Activated naive CD4-positive, alpha-beta T cell treated with anti-CD3 and anti-CD28 coated beads for 36 hours (primary cell): ENCODE measurements at regions not wholly inside any gene's neighbourhood (a gene's known extent, or its start where the extent isn't known, plus 50 kb on each side); places are given as distances from the start of the nearest gene placed in this dataset.
"Not testable (repeated sequence)": the region's sequence is repeated elsewhere in the genome, so short reads cannot be mapped to it uniquely, and the experiment has no call there.

Experiments
- CTCF ChIA-PET: fragments of 350-600 bp; sonication (Branson Sonifier 250); formaldehyde crosslinking; loops from one replicate; lab custom pipeline; 2021; ENCODE audit warnings: antibody characterized with exemption; lab: Charles Lee
- DNase-seq: peaks from one replicate; pipeline ENCODE4 v3.0.0-alpha.2; 2020
- H3K27ac Mint-ChIP-seq: one replicate; pipeline ENCODE4 v1.8.0; 2021; ENCODE audit warnings: mild to moderate bottlenecking, mixed read lengths
- H3K27me3 Mint-ChIP-seq: one replicate; pipeline ENCODE4 v1.8.0; 2021; ENCODE audit warnings: low read depth, mixed read lengths
- H3K36me3 Mint-ChIP-seq: one replicate; pipeline ENCODE4 v1.8.0; 2021; ENCODE audit warnings: low read depth, mixed read lengths
- H3K4me1 Mint-ChIP-seq: one replicate; pipeline ENCODE4 v1.8.0; 2021; ENCODE audit warnings: low read depth, mixed read lengths
- H3K4me3 Mint-ChIP-seq: one replicate; pipeline ENCODE4 v1.8.0; 2021; ENCODE audit warnings: mild to moderate bottlenecking, moderate library complexity, mixed read lengths
- H3K9me3 Mint-ChIP-seq: one replicate; pipeline ENCODE4 v1.8.0; 2021; ENCODE audit warnings: mixed read lengths
- intact Hi-C: fragments of 100-400 bp; cut with micrococcal nuclease; formaldehyde crosslinking; loops from one replicate; pipeline ENCODE4 v1.15.1; 2023

DNA sequence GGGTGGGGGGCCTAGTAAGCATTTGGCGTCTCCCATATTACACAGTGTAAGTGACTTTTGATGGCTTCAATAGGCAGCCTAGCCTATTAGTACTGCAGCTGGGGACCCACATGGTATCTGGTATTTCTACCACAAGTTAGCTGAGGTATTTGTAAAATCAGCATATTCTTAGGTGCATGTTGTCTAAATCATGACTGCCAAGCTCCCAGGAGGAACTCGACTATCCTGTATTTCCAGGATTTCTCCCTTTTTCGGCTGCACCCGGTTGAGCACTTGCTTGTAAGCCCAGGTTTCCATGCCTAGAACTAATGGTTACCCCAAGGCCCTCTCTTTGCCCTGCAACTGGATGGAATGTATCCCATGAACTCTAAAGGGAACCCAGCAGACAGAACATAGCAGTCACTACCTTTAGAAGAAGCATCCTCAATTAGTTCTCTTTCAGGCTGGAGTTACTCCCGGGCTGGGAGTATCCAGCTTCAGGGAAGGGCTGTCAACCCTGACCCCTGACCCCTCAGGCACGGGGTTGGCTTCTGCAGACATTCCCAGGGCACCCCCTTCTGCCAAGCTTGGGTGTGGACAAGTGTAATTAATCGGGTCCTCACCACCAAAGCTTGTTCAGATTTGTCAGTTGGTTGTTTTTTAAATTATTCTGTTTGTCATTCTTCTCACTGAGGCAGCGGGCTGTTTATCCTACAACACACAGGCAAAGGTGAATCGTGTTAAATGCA lies 90.3 kb upstream of the PARD3 start:
- Mint-ChIP-seq H3K4me3 (no peak overlapping the region), H3K27ac (no peak overlapping the region), H3K9me3 (no peaks in the 10 kb centered on the region), H3K27me3 (no peaks in the 10 kb centered on the region), H3K4me1 (no peaks in the 10 kb centered on the region), H3K36me3 (no peaks in the 10 kb centered on the region)
- DNase-seq, result no peak
- CTCF ChIA-PET, result interaction anchor here (1.2 kb wide), 1 partner anchor 80 kb away, joined by 14 read pairs; no protein-coding TSS in a partner anchor
- intact Hi-C loops, result no loop called here

- Mint-ChIP-seq H3K27me3 (no peaks in the 10 kb centered on the region), H3K9me3 (no peaks in the 10 kb centered on the region), H3K36me3 (no peaks in the 10 kb centered on the region), H3K4me1 (no peaks in the 10 kb centered on the region), H3K27ac (no peak overlapping the region), H3K4me3 (no peak overlapping the region)
- intact Hi-C loops, result no loop called here
- CTCF ChIA-PET, result no interaction called here
- DNase-seq, result no peak
Measured at GRCh38 chr10:34904191-34904590, 89.1 kb upstream of the PARD3 start.

DNA sequence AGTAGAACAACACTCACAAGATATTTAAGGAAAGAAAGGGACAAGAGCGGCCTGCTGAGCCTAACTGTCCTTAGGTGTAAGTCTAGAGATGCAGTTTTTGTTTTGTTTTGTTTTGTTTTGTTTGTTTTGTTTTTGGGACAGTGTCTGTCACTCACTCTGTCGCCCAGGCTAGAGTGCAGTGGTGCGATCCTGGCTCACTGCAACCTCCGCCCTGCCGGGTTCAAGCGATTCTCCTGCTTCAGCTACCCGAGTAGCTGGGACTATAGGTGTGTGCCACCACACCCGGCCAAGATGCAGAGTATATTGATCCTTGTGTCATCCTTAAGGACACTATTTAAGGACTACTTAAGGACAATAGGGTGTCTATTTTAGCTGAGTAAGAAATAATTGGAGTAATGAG lies 84.1 kb upstream of the PARD3 start:
- no peak overlapping the region for H3K4me3 Mint-ChIP-seq
- no peaks in the 10 kb centered on the region for H3K9me3 Mint-ChIP-seq
- DNase-seq, result no peak
- H3K4me1 Mint-ChIP-seq, result no peaks in the 10 kb centered on the region
- no peaks in the 10 kb centered on the region for H3K36me3 Mint-ChIP-seq
- intact Hi-C loops, result no loop called here
- no peak overlapping the region for H3K27ac Mint-ChIP-seq
- peaks cover 1% of the 10 kb centered on the region for H3K27me3 Mint-ChIP-seq
- CTCF ChIA-PET, result interaction anchor here (0.6 kb wide), 1 partner anchor 244 kb away, joined by 8 read pairs; no protein-coding TSS in a partner anchor

DNA sequence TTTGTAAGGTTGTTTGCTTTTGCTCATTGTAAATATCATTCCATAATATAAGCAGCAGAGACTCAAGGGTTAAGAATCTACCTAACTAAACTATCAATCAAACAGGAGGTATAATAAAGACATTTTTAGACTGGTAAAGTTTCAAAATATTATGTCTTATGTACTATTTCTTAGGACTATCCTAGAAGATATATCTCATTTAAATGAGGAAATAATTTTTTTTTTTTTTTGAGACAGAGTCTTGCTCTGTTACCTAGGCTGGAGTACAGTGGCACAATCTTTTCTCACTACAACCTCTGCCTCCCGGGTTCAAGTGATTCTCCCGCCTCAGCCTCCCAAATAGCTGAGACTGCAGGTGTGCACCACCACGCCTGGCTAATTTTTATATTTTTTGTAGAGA lies 80.9 kb upstream of the PARD3 start:
- Mint-ChIP-seq H3K4me3 (no peak overlapping the region), H3K27me3 (peaks cover 1% of the 10 kb centered on the region), H3K36me3 (no peaks in the 10 kb centered on the region), H3K27ac (no peak overlapping the region), H3K4me1 (no peaks in the 10 kb centered on the region), H3K9me3 (no peaks in the 10 kb centered on the region)
- CTCF ChIA-PET, result no interaction called here
- intact Hi-C loops, result no loop called here
- DNase-seq, result no peak

DNA sequence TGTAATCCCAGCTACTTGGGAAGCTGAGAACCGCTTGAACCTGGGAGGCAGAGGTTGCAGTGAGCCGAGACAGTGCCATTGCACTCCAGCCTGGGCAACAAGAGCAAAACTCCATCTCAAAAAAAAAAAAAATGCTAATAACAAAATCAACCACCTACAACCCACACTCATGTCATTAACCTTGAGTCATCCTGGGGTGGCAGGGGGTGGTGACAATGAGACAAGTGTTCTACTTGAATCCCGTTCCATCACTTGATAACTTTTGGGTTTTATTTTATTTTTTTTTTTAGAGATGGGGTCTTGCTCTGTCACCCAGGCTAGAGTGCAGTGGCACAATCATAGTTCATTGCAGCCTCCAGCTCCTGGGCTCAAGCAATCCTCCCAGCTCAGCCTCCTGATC lies 80.0 kb upstream of the PARD3 start:
- CTCF ChIA-PET, H3K36me3 Mint-ChIP-seq, DNase-seq, intact Hi-C loops, H3K9me3 Mint-ChIP-seq, H3K27me3 Mint-ChIP-seq, H3K4me1 Mint-ChIP-seq, H3K4me3 Mint-ChIP-seq, H3K27ac Mint-ChIP-seq: not testable (repeated sequence)

- H3K4me3 Mint-ChIP-seq, CTCF ChIA-PET, H3K4me1 Mint-ChIP-seq, H3K9me3 Mint-ChIP-seq, DNase-seq, H3K36me3 Mint-ChIP-seq, intact Hi-C loops, H3K27me3 Mint-ChIP-seq, H3K27ac Mint-ChIP-seq: not testable (repeated sequence)
Measured at GRCh38 chr10:34892521-34892920, 77.4 kb upstream of the PARD3 start.

- Mint-ChIP-seq H3K27me3 (no peaks in the 10 kb centered on the region), H3K4me3 (no peak overlapping the region), H3K27ac (no peak overlapping the region), H3K36me3 (no peaks in the 10 kb centered on the region), H3K9me3 (no peaks in the 10 kb centered on the region), H3K4me1 (no peaks in the 10 kb centered on the region)
- CTCF ChIA-PET, result no interaction called here
- no peak for DNase-seq
- intact Hi-C loops, result no loop called here
Measured at GRCh38 chr10:34890939-34891338, 75.8 kb upstream of the PARD3 start.

GRCh38 chr10:34889004-34889869 lies 74.1 kb upstream of the PARD3 start:
- H3K9me3 Mint-ChIP-seq, result no peaks in the 10 kb centered on the region
- no peak overlapping the region for H3K4me3 Mint-ChIP-seq
- H3K27ac Mint-ChIP-seq, result no peak overlapping the region
- no peaks in the 10 kb centered on the region for H3K36me3 Mint-ChIP-seq
- intact Hi-C loops, result no loop called here
- no peaks in the 10 kb centered on the region for H3K27me3 Mint-ChIP-seq
- DNase-seq, result no peak
- H3K4me1 Mint-ChIP-seq, result no peaks in the 10 kb centered on the region
- CTCF ChIA-PET, result no interaction called here

DNA sequence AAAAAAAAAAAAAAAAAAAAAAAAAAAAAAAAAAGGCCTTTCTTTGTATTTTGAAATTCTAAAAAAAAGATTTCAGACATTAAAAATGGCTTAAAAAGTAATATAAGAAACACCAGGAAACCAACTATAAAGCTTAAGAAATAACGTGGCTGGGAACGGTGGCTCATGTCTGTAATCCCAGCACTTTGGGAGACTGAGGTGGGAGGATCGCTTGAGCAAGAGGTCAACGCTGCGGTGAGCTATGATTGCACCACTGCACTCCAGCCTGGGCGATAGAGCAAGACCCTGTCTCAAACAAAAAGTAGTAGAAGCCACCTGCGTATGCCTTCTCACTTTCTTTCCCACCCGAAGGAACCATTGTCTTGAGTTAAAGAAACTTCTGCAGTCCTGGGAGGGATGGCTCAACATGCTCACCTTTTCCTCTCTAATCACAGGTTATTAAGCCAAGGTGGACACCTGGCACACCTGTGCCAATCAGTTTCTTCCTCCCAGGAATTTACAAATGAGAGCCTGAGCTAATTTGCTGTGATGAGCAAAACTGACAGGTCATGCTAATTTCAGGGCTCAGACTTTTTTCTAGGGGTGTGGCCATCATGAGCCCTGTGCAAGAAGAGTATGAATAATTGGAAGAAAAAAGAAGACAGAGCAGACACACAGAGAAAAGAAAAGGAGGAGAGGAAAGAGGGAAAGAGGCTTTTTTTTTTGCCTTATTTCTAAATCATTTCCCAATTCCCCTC lies 72.0 kb upstream of the PARD3 start:
- no peak overlapping the region for H3K27ac Mint-ChIP-seq
- no peaks in the 10 kb centered on the region for H3K36me3 Mint-ChIP-seq
- H3K4me1 Mint-ChIP-seq, result no peaks in the 10 kb centered on the region
- no peaks in the 10 kb centered on the region for H3K27me3 Mint-ChIP-seq
- CTCF ChIA-PET, result no interaction called here
- H3K4me3 Mint-ChIP-seq, result no peak overlapping the region
- intact Hi-C loops, result no loop called here
- no peaks in the 10 kb centered on the region for H3K9me3 Mint-ChIP-seq
- DNase-seq, result no peak

GRCh38 chr10:34885898-34886297 lies 70.8 kb upstream of the PARD3 start:
- H3K27ac Mint-ChIP-seq, result no peak overlapping the region
- no peaks in the 10 kb centered on the region for H3K27me3 Mint-ChIP-seq
- CTCF ChIA-PET, result no interaction called here
- no peak for DNase-seq
- H3K36me3 Mint-ChIP-seq, result no peaks in the 10 kb centered on the region
- intact Hi-C loops, result no loop called here
- no peaks in the 10 kb centered on the region for H3K4me1 Mint-ChIP-seq
- H3K4me3 Mint-ChIP-seq, result no peak overlapping the region
- no peaks in the 10 kb centered on the region for H3K9me3 Mint-ChIP-seq

DNA sequence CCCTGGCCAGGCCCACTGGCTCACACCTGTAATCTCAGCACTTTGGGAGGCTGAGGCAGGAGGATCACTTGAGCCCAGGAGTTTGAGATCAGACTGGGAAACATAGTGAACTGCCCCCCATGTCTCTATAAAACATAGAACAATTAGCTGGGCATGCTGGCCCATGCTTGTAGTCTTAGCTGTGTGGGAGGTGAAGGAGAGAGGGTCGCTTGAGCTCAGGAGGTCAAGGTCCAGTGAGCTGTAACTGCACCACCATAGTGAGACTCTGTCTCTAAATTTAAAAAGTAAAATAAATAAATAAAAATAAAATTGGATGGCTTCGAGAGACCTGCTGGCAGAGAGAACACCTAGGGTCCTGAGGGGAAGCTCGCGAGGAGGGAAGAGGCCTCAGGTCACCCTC lies 69.9 kb upstream of the PARD3 start:
- Mint-ChIP-seq H3K4me3 (no peak overlapping the region), H3K27ac (no peak overlapping the region), H3K36me3 (no peaks in the 10 kb centered on the region), H3K4me1 (no peaks in the 10 kb centered on the region), H3K9me3 (no peaks in the 10 kb centered on the region), H3K27me3 (no peaks in the 10 kb centered on the region)
- CTCF ChIA-PET, result interaction anchor here (0.6 kb wide), 1 partner anchor 198 kb away, joined by 3 read pairs; no protein-coding TSS in a partner anchor
- no peak for DNase-seq
- intact Hi-C loops, result no loop called here

DNA sequence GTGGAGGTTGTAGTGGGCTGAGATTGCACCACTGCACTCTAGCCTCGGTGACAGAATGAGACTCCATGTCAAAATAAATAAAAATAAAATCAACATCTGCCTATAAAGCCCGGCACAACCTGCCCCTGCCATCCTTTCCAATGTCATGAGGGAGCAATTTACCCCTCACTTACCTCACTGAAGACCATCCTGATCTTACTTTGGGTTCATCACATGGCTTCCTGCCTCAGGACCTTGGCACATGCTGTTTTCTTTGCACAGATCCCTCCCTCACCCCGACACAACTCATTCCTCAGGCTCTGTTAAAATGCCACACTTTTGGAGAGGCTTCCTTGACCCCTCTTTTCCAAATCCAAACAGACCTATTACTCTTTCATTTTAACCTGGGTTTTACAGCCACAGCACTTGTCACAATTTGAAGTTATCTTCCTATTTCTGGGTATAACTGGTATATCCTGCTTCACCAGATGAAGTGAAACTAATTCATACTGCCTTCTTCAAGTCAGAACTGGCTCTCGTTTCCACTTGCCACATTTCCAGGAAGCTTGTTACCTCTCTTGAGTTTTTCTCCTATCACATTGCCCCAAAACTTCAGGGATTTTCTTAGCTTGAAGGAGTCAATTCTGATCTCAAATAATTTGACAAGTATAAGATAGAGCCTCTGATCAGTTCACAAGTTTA lies 69.3 kb upstream of the PARD3 start:
- no peak overlapping the region for H3K4me3 Mint-ChIP-seq
- no peak for DNase-seq
- H3K4me1 Mint-ChIP-seq, result no peaks in the 10 kb centered on the region
- H3K9me3 Mint-ChIP-seq, result no peaks in the 10 kb centered on the region
- no peaks in the 10 kb centered on the region for H3K27me3 Mint-ChIP-seq
- intact Hi-C loops, result no loop called here
- H3K27ac Mint-ChIP-seq, result no peak overlapping the region
- no peaks in the 10 kb centered on the region for H3K36me3 Mint-ChIP-seq
- CTCF ChIA-PET, result no interaction called here
